HCT116 (cell line): ENCODE measurements at regions not wholly inside any gene's neighbourhood (a gene's known extent, or its start where the extent isn't known, plus 50 kb on each side); places are given as distances from the start of the nearest gene placed in this dataset.

Experiments used
- CTCF ChIP-seq, 3 experiments: fragments of 200-600 bp in 1 of 3; sonication (generic) in 1 of 3; IDR thresholded peaks in 2 of 3; conservative IDR thresholded peaks in 1 of 3; 2 replicates each; pipeline ENCODE4 v1.5.1; 2012 to 2017; ENCODE audit warnings: low read depth in 2 of 3, low read length in 2 of 3, antibody characterized with exemption in 1 of 3, borderline replicate concordance in 1 of 3, control low read depth in 1 of 3, mild to moderate bottlenecking in 1 of 3, mixed read lengths in 1 of 3, mixed run types in 1 of 3, moderate library complexity in 1 of 3; ENCODE audit not compliant: insufficient read depth in 1 of 3
- EGR1 ChIP-seq: IDR thresholded peaks from 2 replicates; pipeline ENCODE4 v1.6.1; 2012; ENCODE audit warnings: low read depth
- JUND ChIP-seq: IDR thresholded peaks from 2 replicates; pipeline ENCODE4 v1.6.1; 2012
- MAX ChIP-seq: IDR thresholded peaks from 2 replicates; pipeline ENCODE4 v1.6.1; 2012
- POLR2A ChIP-seq: IDR thresholded peaks from 2 replicates; pipeline ENCODE4 v1.7.0; 2011; ENCODE audit warnings: borderline replicate concordance; ENCODE audit not compliant: insufficient read depth, insufficient read length; ENCODE audit errors: extremely low read depth
- RAD21 ChIP-seq: IDR thresholded peaks from 2 replicates; pipeline ENCODE4 v1.6.1; 2012; ENCODE audit warnings: low read depth, mild to moderate bottlenecking
- REST ChIP-seq: IDR thresholded peaks from 2 replicates; pipeline ENCODE4 v1.6.1; 2012; ENCODE audit warnings: low read depth
- YY1 ChIP-seq: IDR thresholded peaks from 2 replicates; pipeline ENCODE4 v1.6.1; 2011; ENCODE audit warnings: low read length, low read depth, moderate library complexity, mild to moderate bottlenecking; ENCODE audit not compliant: insufficient replicate concordance; ENCODE audit errors: extremely low read depth
- ZNF274 ChIP-seq: fragments of 200-500 bp; sonication (Bioruptor generic); IDR thresholded peaks from 2 replicates; pipeline ENCODE4 v1.6.1; 2014; ENCODE audit warnings: mild to moderate bottlenecking, low read depth, low read length, inconsistent platforms

GRCh38 chr4:126777649-126778048 is 855.1 kb upstream of the INTU start:
- TF ChIP-seq CTCF (IDR thresholded peaks at IDR 0.05 in 2 of 3, conservative IDR thresholded peaks at IDR 0.05 in 1 of 3; ENCODE audit: borderline replicate concordance in 1 of 3, insufficient read depth in 1 of 3, low read depth in 2 of 3, low read length in 2 of 3), result no peak
- TF ChIP-seq MAX, result no peak
- no peak for TF ChIP-seq REST
- TF ChIP-seq POLR2A, result no peak
- no peak for TF ChIP-seq YY1
- TF ChIP-seq ZNF274, result no peak
- TF ChIP-seq EGR1, result no peak
- no peak for TF ChIP-seq RAD21
- TF ChIP-seq JUND, result no peak
